ENCODE measurements at regions not wholly inside any gene's neighbourhood (a gene's known extent, or its start where the extent isn't known, plus 50 kb on each side); places are given as distances from the start of the nearest gene placed in this dataset.

GRCh38 chr18:26711756-26712155 is 153.8 kb downstream of the AQP4 start:
- Mint-ChIP-seq H3K9me3 (ENCODE audit: low read depth, unreplicated experiment) (no peaks in the 10 kb centered on the region), H3K4me3 (ENCODE audit: low read depth, unreplicated experiment) (no peak overlapping the region), H3K36me3 (ENCODE audit: insufficient read depth, unreplicated experiment) (no peaks in the 10 kb centered on the region), H3K4me1 (ENCODE audit: low read depth, unreplicated experiment) (peaks cover 8% of the 10 kb centered on the region), H3K27ac (ENCODE audit: unreplicated experiment) (no peak overlapping the region), H3K27me3 (ENCODE audit: unreplicated experiment) (peaks cover 22% of the 10 kb centered on the region)
- BruUV-seq (replicated peaks): no TSS peak
- DNase-seq: no peak
- CTCF ChIA-PET: no interaction called here
- TF ChIP-seq, protein P1, sequence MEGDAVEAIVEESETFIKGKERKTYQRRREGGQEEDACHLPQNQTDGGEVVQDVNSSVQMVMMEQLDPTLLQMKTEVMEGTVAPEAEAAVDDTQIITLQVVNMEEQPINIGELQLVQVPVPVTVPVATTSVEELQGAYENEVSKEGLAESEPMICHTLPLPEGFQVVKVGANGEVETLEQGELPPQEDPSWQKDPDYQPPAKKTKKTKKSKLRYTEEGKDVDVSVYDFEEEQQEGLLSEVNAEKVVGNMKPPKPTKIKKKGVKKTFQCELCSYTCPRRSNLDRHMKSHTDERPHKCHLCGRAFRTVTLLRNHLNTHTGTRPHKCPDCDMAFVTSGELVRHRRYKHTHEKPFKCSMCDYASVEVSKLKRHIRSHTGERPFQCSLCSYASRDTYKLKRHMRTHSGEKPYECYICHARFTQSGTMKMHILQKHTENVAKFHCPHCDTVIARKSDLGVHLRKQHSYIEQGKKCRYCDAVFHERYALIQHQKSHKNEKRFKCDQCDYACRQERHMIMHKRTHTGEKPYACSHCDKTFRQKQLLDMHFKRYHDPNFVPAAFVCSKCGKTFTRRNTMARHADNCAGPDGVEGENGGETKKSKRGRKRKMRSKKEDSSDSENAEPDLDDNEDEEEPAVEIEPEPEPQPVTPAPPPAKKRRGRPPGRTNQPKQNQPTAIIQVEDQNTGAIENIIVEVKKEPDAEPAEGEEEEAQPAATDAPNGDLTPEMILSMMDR (IDR thresholded peaks at IDR 0.05; ENCODE audit: unreplicated experiment): no peak
- intact Hi-C loops (cut with micrococcal nuclease; ENCODE audit: unreplicated experiment): no loop called here

GRCh38 chr18:26710470-26711096 is 154.9 kb downstream of the AQP4 start:
- H3K4me1 Mint-ChIP-seq (ENCODE audit: low read depth, unreplicated experiment): peaks cover 14% of the 10 kb centered on the region
- H3K4me3 Mint-ChIP-seq (ENCODE audit: low read depth, unreplicated experiment): no peak overlapping the region
- intact Hi-C loops (cut with micrococcal nuclease; ENCODE audit: unreplicated experiment): no loop called here
- BruUV-seq (replicated peaks): no TSS peak
- H3K27ac Mint-ChIP-seq (ENCODE audit: unreplicated experiment): no peak overlapping the region
- peaks cover 13% of the 10 kb centered on the region for H3K27me3 Mint-ChIP-seq (ENCODE audit: unreplicated experiment)
- H3K9me3 Mint-ChIP-seq (ENCODE audit: low read depth, unreplicated experiment): no peaks in the 10 kb centered on the region
- no peaks in the 10 kb centered on the region for H3K36me3 Mint-ChIP-seq (ENCODE audit: insufficient read depth, unreplicated experiment)
- CTCF ChIA-PET: no interaction called here
- DNase-seq: no peak
- TF ChIP-seq, protein P1 (IDR thresholded peaks at IDR 0.05; ENCODE audit: unreplicated experiment): no peak

- BruUV-seq (replicated peaks): no TSS peak
- TF ChIP-seq, protein P1 (IDR thresholded peaks at IDR 0.05; ENCODE audit: unreplicated experiment): no peak
- no peak for DNase-seq
- Mint-ChIP-seq H3K27ac (ENCODE audit: unreplicated experiment) (no peak overlapping the region), H3K36me3 (ENCODE audit: insufficient read depth, unreplicated experiment) (no peaks in the 10 kb centered on the region), H3K9me3 (ENCODE audit: low read depth, unreplicated experiment) (no peaks in the 10 kb centered on the region), H3K4me1 (ENCODE audit: low read depth, unreplicated experiment) (peaks cover 14% of the 10 kb centered on the region), H3K4me3 (ENCODE audit: low read depth, unreplicated experiment) (no peak overlapping the region), H3K27me3 (ENCODE audit: unreplicated experiment) (peaks cover 12% of the 10 kb centered on the region)
- CTCF ChIA-PET: no interaction called here
- intact Hi-C loops (cut with micrococcal nuclease; ENCODE audit: unreplicated experiment): no loop called here
Measured at GRCh38 chr18:26709897-26710296, 155.6 kb downstream of the AQP4 start.

- Mint-ChIP-seq H3K9me3 (ENCODE audit: low read depth, unreplicated experiment) (no peaks in the 10 kb centered on the region), H3K36me3 (ENCODE audit: insufficient read depth, unreplicated experiment) (no peaks in the 10 kb centered on the region), H3K4me3 (ENCODE audit: low read depth, unreplicated experiment) (no peak overlapping the region), H3K4me1 (ENCODE audit: low read depth, unreplicated experiment) (peaks cover 14% of the 10 kb centered on the region), H3K27ac (ENCODE audit: unreplicated experiment) (no peak overlapping the region), H3K27me3 (ENCODE audit: unreplicated experiment) (peaks cover 4% of the 10 kb centered on the region)
- TF ChIP-seq, protein P1 (IDR thresholded peaks at IDR 0.05; ENCODE audit: unreplicated experiment): no peak
- no TSS peak for BruUV-seq (replicated peaks)
- CTCF ChIA-PET: interaction anchor here (1.3 kb wide), 1 partner anchor 9 kb away, joined by 3 read pairs; no protein-coding TSS in a partner anchor
- intact Hi-C loops (cut with micrococcal nuclease; ENCODE audit: unreplicated experiment): no loop called here
- no peak for DNase-seq
Measured at GRCh38 chr18:26708806-26709716, 156.4 kb downstream of the AQP4 start.
